ENCODE measurements at regions not wholly inside any gene's neighbourhood (a gene's known extent, or its start where the extent isn't known, plus 50 kb on each side); places are given as distances from the start of the nearest gene placed in this dataset.
"Not testable (repeated sequence)": the region's sequence is repeated elsewhere in the genome, so short reads cannot be mapped to it uniquely, and the experiment has no call there.

DNA sequence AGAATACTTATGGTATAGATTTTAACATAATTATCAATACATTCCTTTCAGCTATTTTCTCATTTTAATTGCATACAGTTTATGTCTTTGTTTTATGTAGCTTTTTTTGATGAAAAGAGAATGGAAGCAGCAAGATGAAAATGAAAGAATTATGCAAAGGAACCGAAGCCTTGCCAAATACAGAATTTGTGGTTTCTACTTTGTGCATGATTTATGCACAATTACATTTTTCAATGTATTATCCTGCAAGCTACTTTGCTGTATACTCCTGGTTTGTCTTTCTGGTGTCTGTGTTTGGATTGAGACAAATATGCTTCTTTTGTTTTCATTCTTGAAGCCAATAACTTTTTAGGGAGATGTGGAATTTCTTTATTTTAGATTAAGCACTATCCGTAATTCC, 1642.6 kb upstream of the CELF4 start:
- peak; percentile 24 for DNase-seq

DNA sequence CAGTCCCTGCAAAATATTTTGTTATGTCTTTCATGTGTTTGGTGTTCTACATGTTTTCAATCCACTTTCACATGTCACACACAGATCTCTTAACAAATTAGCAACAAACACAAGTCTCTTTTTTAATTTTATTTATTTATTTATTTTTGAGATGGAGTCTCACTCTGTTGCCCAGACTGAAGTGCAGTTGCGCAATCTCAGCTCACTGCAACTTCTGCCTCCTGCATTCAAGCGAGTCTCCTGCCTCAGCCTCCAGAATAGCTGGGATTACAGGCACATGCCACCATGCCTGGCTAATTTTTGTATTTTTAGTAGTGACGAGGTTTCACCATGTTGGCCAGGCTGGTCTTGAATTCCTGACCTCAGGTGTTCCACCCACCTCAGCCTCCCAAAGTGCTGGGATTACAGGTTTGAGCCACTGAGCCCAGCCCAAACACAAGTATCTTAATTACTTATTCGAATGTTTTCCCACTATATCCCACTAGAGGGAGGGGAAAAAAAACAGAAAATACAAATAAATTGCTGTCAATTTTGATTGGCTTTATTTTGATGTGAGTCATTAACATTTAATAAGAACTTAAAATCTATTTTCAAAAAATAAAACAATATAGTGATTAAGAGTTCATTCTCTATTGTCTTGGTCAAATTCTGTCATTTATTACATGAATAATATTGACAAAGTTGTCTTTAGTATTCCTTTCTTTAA, 1641.0 kb upstream of the CELF4 start:
- DNase-seq: not testable (repeated sequence)

DNA sequence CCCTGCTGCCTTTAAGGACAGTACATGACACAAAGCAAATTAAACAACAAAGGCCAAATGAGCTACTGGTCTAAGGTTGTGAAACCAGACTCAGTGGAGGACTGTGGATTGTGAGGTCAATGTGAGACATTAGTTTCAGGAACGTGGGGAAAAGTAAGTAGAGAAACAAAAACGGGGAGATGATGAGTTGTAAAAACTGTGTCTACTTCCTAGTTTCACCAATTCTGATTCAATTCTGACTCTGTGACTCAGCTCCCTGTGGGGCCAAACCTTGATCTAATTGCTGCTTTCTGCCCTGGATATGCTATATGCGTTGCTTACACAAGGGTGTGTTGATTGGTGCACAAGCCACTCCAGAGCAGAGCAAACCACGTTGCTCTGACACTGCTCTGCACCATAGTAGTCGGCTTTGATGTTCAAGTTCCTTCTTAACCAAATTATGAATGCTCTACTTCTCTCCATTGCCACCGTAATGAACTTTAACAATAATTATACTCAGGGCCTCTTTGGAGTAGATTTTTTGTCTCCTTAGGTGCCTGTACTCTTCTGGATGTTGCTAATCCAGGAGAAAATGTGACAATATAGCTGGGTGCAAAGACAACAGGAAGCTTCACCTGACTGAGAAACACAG, 1640.1 kb upstream of the CELF4 start:
- DNase-seq: peak; percentile 3

DNA sequence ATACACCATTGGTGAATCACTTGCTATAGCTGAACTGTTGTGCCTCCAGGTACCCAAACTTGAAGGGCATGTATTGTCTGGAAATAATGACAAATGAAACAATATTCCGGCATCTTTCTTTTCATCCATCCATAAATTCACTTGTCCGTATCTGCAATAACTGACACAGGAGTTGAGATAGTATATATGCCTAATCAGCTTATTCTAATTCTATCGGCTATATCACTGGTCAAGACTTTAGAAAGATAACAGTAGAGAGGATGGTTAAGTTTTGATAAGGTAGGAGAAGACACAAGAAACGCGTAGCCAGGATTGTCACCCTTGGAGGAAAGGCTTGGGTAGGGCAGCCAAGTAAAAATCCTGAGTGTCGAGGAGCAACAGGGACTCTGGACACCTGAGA, 1634.6 kb upstream of the CELF4 start:
- DNase-seq: no peak

DNA sequence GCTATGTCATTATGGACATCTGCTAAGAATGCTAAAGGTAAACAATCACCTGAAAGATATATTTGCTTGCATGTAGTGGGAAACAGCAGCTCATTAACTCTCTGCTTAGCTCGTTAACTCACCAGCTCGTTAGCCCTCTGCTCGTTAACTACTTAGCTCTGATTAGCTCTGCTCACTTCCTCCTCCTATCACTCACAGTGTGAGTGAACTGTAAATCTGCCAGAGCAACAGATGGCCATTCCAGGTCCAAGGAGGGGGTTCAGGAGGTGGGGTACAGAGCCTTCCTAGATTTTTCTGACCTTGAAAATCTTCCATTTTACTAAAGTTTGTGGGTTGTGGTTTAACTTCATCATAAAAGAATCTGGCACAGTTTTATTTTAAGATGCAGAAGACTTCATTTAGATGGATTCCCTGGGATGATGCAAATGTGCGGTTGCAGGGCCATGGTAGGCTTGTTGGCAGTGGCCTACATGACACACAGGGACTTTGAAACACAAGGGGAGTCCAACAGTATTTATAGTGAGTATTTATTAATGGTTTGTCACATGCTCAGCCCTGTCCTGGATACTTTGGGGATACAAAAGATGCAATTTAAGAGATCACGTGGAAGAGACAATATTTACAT, 1633.7 kb upstream of the CELF4 start:
- DNase-seq: peak; percentile 9

DNA sequence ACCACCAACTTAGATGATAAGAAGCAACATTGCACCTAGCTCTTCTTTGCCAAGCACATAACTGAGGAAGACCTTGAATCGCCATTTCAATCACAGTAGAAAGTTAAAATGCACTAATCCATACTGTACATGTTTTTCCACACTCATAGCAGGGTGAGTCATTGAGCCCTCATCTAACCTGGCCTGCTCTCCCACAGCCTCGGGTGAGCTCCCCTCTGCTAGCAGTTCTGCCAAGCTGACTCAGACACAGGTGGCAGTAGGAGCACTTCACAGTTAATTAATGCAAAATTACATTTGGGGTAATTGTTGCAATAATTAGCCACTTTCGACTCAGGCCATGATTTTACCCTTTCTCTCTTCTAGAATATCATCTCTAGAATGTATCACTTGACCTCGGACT, 1632.8 kb upstream of the CELF4 start:
- DNase-seq: peak; percentile 4

DNA sequence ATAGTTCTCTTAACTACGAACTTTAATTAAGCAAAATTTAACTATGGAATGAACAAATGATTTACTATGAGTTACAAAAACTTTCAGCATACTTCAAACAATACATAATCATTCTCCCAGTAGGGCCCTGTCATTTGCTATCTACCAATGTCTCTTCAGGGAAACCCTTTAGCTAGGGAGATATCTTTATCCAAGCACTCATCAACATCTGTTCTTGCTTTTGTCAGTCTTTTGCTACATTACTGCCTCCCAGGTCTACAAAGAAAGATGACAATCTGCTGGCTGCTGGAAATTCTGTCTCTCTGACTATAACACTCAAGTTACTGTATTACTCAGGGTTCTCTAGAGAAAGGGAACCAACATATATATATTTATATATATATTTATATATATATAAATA, 1626.3 kb upstream of the CELF4 start:
- no peak for DNase-seq

DNA sequence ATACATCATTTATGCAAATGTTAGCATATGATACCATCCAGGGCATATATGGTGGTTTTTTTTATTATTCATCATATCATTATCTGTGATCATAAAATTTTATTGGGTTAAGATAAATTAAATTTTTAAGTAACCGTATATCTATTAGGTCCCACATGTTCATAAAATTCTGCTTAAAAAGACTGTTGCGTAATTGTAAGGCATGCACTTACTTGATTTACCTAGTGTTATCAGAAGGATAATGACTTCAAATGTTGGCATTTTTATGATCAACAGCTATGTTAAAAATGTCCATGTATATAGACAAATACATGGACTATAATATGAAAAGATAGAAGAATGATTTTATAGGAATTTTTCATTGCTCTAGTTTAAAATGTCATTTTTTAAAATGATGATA, 1625.5 kb upstream of the CELF4 start:
- DNase-seq: no peak

DNA sequence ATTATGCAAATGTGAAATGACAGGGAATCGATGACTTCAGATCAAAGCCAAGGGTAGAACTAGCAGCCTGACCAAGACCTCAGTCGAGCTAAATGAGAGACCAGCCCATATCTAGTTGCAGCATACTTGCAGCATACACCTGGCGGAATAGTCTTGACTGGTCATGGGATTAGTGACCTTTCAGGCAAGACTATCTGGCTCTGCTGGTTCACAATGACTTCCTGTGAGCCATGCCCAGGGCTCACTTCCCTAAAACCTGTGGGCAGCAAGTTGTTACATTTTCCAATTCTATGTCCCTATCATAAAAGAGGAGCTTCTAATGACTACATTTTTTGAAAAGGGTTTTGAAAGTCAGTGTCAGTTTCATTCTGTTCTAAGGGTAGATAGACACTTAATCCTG, 1624.9 kb upstream of the CELF4 start:
- DNase-seq: no peak

DNA sequence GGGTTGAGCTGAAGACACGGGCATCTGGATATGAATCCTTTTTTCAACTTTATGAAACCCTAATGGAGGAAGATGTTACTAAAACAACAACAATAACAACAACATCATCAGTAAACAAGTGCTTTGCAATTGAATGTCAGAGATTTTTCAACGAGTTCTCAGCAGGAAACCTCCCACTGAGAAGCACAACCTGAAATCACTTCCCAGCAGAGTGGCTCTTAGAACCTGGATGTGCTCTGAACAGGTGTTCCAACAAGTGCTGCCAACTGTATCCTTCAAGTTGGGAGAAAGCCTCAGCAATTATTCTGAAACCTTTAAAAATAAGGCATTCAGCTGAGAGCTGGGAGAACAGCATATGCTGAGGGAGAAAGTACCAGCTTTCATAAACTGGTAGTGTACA, 1622.7 kb upstream of the CELF4 start:
- DNase-seq: no peak

DNA sequence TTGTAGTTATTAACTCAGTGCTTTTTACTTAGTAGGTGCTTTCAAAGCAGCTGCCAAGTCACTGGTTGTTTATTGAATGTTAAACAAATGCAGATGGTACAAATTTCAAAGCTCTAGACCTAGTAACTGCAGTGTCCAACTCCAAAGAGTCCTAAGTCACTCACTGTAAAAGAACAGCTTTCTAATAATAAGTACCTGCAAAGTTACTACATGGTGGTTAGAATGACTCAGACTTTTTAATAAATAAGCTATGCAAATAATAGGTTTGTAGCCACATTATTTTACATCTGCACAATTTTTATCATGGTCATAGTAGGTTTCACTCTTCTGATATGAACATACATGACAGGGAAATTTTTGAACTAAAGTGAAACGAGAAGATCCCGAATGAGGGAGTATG, 1620.4 kb upstream of the CELF4 start:
- no peak for DNase-seq

DNA sequence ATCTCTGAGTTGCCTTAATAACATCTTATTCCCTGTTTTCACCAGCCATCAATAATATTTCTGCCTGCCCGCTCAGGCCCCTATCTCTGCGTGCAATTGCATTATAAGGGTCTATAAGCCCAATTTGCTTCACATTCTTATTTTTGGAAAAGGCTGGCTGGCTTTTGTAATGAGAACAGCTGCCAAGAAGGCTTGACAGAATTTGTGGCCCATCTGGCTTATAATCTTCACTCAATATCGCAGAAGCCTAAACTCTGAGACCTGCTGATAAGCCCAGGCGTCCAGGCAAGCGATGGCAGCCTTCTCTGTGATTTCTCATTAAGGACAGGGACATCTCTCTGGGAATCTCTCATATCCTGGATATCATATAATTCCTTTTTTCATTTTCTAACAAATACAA, 1618.6 kb upstream of the CELF4 start:
- DNase-seq: no peak

DNA sequence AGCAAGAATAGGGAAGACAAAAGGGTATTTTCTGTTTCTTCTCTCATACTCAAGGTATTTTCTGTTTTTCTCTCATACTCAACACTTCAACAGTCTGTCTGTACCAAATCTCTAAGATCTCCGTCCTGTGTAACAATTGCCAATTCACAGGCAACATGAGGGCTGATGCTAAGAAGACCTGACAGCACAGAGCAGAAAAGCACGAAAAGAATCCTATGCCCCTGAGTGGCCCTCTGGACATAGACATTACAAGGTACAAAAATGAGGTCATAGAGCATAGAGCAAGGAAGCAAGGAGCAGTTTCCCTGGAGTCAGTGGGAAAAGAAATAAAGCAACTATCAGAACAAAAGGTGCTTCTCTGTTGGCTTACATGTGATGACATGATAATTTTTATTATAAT, 1612.6 kb upstream of the CELF4 start:
- no peak for DNase-seq

DNA sequence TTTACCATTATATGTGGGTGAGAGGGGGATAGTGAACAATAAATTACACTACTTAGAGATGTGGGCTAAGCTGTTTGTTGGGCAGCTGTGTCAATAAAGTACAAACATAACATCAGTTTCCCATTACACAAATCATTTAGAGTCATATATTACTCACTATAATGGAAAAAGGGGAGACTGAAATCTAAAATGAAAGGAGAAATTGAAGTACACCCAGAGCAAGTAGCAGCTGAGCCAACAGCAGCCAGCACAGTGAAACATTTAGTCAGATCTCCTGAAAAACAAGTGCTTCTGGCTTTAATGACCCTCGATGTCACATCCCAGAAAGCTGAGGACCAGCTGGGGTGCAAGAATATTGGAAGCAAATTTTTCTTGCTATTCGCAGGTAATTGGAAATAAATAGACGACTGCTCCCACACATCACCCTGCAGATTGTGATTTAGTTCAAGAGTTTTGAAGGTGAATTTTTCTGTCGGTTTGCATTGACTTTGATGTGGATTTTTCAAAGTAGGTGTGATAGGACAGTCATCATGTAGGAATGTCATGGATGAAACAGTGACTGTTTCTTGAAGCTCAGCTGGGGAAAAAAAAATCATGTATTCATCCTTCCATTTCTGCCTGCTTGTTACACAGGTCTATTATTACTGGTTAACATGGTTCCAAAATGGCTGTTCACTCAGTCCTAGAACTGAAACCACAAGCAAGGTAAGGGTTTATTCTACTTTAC, 1607.3 kb upstream of the CELF4 start:
- no peak for DNase-seq

DNA sequence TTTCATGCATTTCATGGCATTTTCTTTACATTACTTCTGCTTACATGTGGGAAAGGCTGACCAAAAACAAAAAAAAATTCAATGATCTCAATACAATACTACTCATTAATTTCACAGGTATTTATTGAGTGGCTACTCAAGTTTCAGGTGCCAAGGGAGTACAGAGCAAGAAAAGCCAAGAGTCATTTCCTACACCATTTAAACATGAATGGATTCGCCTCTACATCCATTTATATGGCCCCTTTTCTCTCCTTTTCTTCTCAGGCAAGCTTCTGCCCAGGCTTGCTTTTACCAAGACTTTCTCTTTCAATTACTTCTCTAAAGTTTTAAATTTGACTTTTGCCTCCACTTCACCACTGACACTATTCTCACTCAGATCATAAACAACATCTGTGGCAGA, 1603.1 kb upstream of the CELF4 start:
- DNase-seq: no peak

DNA sequence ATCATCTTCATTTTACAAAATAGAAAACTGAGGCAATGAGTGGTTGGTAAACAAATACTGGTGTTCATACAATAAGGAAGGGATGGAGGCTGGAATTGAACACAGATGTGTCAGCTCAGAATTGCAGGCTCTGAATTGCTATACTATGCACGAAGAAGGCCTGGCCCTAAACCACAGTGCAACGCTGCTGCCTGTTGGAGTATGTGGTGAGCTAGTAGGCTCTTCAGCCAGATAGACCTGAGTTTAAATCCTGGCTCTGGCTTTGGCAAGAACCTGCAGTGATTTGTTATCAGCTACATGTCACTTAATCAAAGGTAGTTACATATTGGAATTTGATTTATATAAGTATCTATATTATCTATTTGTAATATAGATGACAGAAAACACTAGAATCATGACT, 1602.4 kb upstream of the CELF4 start:
- DNase-seq: no peak

DNA sequence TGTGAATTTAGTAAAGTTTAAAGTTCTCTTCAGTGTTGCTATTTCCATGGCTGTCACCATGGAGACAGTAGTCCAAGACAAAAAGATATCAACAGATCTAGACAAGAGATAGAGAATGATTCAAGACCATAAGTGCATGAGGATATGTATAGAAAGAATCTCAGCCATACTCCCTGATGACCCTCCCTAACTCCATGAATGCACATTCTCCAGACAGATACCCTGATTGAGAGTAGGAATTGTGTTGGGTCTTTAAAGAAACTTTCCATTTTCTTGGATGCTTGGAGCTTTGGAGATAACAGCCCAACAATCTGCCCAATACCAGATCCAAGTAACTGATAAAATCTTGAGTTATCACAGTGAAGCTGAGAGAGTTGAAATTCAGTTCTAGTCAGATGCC, 1601.2 kb upstream of the CELF4 start:
- DNase-seq: no peak

DNA sequence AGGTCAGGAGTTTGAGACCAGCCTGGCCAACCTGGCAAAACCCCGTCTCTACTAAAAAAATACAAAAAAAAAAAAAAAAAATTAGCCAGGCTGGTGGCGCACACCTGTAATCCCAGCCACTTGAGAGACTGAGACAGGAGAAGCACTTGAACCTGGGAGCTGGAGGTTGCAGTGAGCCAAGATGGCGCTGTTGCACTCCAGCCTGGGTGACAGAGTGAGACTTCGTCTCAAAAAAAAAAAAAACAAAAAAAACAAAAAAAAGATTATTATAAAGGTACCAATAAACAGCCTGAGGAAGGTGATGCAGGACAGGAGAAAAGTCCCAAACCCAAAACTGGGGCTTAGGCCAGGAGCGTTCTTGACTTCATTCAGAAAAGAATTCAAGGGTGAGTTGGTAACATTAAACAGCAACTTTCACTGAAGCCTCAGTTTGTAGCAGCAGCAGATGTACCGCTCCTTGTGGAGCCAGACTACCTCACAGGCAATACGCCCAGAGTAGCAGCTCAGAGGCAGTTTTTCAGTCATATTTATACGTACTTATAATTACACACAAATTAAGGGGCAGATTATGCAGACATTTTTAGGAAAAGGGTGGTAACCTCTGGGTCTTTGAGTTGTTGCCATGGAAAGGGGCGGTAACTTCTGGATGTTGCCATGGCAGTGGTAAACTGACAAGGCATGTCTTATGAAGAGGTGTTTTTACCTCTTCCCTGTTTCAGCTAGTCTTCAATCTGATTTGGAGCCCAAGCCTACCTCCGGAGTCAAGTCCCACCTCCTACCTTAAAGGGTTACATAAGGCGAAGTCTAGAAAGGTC, 1596.6 kb upstream of the CELF4 start:
- DNase-seq: no peak

DNA sequence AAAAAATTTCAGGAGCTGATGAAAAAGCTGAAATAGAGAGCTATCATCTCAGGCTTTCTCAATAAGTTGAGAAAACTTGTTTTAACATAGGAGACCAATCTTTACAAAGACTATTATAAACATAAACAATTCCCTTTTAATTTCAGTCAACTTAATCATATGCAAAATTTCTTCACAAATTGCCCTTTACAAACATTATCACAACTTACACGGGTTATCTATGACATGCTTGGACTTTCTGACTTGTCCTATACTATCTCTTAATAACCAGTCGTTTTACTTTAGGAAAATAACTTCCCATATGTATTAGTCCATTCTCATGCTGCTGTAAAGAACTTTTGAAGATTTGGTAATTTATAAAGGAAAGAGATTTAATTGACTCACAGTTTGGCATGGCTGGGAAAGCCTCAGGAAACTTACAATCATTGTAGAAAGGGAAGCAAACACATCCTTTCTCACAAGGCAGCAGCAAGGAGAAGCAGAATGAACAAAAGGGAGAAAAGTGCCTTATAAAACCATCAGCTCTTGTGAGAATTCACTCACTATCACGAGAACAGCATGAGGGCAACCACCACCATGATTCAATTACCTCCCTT, 1583.7 kb upstream of the CELF4 start:
- DNase-seq: no peak

DNA sequence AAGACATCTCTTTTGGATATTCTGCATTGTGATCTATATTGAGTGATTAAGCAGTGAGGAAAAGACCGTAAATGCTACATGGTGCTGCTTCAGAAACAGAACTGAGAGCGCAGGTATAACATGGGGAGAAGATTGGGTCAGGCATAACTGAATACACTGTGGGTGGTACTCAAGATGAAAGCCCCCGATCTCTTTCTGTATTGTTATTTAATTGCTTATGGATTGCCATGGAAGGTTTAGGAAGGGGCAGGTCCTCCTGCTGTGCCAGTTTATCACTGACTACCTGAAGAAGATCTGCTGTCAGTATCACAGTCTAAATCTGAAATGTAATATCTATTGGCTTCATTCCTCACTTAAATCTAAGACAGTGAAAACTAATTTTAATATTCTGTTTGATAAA, 1568.7 kb upstream of the CELF4 start:
- DNase-seq: no peak

DNA sequence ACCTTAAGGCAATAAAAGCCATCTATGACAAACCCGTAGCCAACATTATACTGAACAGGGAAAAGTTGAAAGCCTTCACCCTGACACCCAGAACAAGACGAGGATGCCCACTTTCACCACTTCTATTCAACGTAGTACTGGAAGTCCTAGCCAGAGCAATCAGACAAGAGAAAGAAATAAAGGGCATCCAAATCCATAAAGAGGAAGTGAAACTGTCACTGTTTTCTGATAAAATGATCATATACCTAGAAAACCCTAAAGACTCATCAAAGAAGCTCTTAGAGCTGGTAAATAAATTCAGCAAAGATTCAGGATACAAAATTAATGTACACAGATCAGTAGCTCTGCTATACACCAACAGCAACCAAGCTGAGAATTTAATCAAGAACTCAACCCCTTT, 1561.9 kb upstream of the CELF4 start:
- DNase-seq: not testable (repeated sequence)

DNA sequence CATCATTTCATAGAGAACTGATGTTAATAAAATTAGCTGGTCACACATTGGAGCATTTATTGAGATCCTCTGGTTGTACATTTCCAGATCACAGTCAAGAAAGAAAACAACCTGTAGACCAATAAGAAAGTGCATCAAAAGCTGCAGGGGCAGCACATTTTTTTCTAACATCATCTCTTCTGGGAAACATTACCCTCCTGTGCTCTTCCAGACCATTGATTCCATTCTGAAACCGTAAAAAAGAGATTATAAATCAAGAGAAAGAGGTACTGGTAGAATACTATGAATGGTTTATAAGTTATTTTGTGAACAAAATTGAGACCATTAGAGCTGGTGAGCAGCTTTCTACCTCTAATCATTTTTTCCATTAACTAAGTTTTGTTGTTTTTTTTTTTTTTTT, 1548.2 kb upstream of the CELF4 start:
- no peak for DNase-seq

DNA sequence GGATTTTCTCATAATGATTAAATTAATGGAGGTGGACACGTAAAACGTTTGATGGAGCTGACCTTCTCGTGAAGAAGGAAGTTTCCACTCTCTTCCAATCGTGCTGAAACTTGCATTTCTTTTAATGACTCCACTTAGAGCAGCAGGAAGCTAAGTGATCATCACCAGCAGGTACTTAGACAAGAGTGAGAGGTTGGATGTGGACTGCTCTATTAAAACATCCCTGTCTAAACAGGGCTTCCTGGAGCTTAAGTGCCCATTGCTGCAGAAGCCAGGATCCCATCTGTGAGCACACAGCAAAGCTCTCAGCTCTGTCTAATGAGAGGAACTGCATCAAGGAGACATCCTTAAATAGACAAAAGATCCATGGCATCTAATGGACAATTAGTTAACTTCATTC, 1539.5 kb upstream of the CELF4 start:
- DNase-seq: no peak

All from fibroblast of upper back skin (primary cell).